Chondrocyte (in vitro differentiated cells): ENCODE measurements at regions not wholly inside any gene's neighbourhood (a gene's known extent, or its start where the extent isn't known, plus 50 kb on each side); places are given as distances from the start of the nearest gene placed in this dataset.

Experiments
- DNase-seq: peaks from one replicate; pipeline ENCODE4 v3.0.0; 2021; ENCODE audit warnings: mixed read lengths, low spot score
- H3K27ac Mint-ChIP-seq: one replicate; pipeline ENCODE4 v1.8.0; 2021; ENCODE audit warnings: mild to moderate bottlenecking, moderate library complexity, mixed read lengths; ENCODE audit not compliant: unreplicated experiment
- H3K27me3 Mint-ChIP-seq: 2 replicates; pipeline ENCODE4 v1.8.0; 2021; ENCODE audit warnings: low read depth, mixed read lengths
- H3K36me3 Mint-ChIP-seq: 2 replicates; pipeline ENCODE4 v1.8.0; 2021; ENCODE audit warnings: low read depth, mixed read lengths
- H3K4me1 Mint-ChIP-seq: 2 replicates; pipeline ENCODE4 v1.8.0; 2021; ENCODE audit warnings: low read depth, mild to moderate bottlenecking, mixed read lengths
- H3K4me3 Mint-ChIP-seq: one replicate; pipeline ENCODE4 v1.8.0; 2021; ENCODE audit warnings: mild to moderate bottlenecking, moderate library complexity, mixed read lengths; ENCODE audit not compliant: unreplicated experiment
- H3K9me3 Mint-ChIP-seq: 2 replicates; pipeline ENCODE4 v1.8.0; 2021; ENCODE audit warnings: low read depth, mixed read lengths
- CTCF ChIP-seq: fragments of 200-600 bp; sonication (generic); IDR thresholded peaks from 2 replicates; pipeline ENCODE4 v1.5.0; 2021; ENCODE audit warnings: antibody characterized with exemption, mild to moderate bottlenecking, moderate library complexity

- H3K4me1 Mint-ChIP-seq, result peaks cover 12% of the 10 kb centered on the region
- TF ChIP-seq CTCF, result no peak
- no peak for DNase-seq
- H3K36me3 Mint-ChIP-seq, result no peaks in the 10 kb centered on the region
- H3K27me3 Mint-ChIP-seq, result no peaks in the 10 kb centered on the region
- H3K9me3 Mint-ChIP-seq, result no peaks in the 10 kb centered on the region
- no peak overlapping the region for H3K4me3 Mint-ChIP-seq
- no peak overlapping the region for H3K27ac Mint-ChIP-seq
Measured at GRCh38 chr6:109241199-109241598, 141.1 kb downstream of the CD164 start.

- no peak for DNase-seq
- peaks cover 12% of the 10 kb centered on the region for H3K4me1 Mint-ChIP-seq
- H3K27me3 Mint-ChIP-seq, result no peaks in the 10 kb centered on the region
- no peaks in the 10 kb centered on the region for H3K36me3 Mint-ChIP-seq
- H3K4me3 Mint-ChIP-seq, result no peak overlapping the region
- no peak for TF ChIP-seq CTCF
- H3K27ac Mint-ChIP-seq, result peak overlapping the region; percentile 74
- no peaks in the 10 kb centered on the region for H3K9me3 Mint-ChIP-seq
Measured at GRCh38 chr6:109240370-109241084, 141.7 kb downstream of the CD164 start.

GRCh38 chr6:109239651-109240321 lies 142.5 kb downstream of the CD164 start:
- peaks cover 12% of the 10 kb centered on the region for H3K4me1 Mint-ChIP-seq
- H3K9me3 Mint-ChIP-seq, result no peaks in the 10 kb centered on the region
- no peak overlapping the region for H3K4me3 Mint-ChIP-seq
- no peaks in the 10 kb centered on the region for H3K36me3 Mint-ChIP-seq
- no peaks in the 10 kb centered on the region for H3K27me3 Mint-ChIP-seq
- no peak for DNase-seq
- no peak for TF ChIP-seq CTCF
- H3K27ac Mint-ChIP-seq, result peak overlapping the region; percentile 74

GRCh38 chr6:109239160-109239559 lies 143.1 kb downstream of the CD164 start:
- no peak for TF ChIP-seq CTCF
- DNase-seq, result no peak
- no peak overlapping the region for H3K27ac Mint-ChIP-seq

GRCh38 chr6:109238396-109238795 lies 143.1 kb downstream of the CEP57L1 start:
- H3K9me3 Mint-ChIP-seq, result peaks cover 4% of the 10 kb centered on the region
- H3K27me3 Mint-ChIP-seq, result no peaks in the 10 kb centered on the region
- peaks cover 12% of the 10 kb centered on the region for H3K4me1 Mint-ChIP-seq
- DNase-seq, result no peak
- no peak overlapping the region for H3K27ac Mint-ChIP-seq
- H3K4me3 Mint-ChIP-seq, result no peak overlapping the region
- no peak for TF ChIP-seq CTCF
- H3K36me3 Mint-ChIP-seq, result no peaks in the 10 kb centered on the region

More at GRCh38 chr6:109239160-109239559, 143.1 kb downstream of the CD164 start:
- Mint-ChIP-seq H3K36me3 (no peaks in the 10 kb centered on the region), H3K27me3 (no peaks in the 10 kb centered on the region), H3K9me3 (peaks cover 4% of the 10 kb centered on the region), H3K4me3 (no peak overlapping the region), H3K4me1 (peaks cover 12% of the 10 kb centered on the region)
